Transverse colon (tissue), 4 donors: ENCODE measurements at regions not wholly inside any gene's neighbourhood (a gene's known extent, or its start where the extent isn't known, plus 50 kb on each side); places are given as distances from the start of the nearest gene placed in this dataset.

ENCODE experiments used
- DNase-seq: peaks from one replicate; pipeline ENCODE4 v3.0.0-alpha.2; 2019
- H3K27ac ChIP-seq, 4 donors: fragments of 200-600 bp; sonication (generic); 2 replicates each; pipeline ENCODE4 v1.5.1; 2016 to 2018; ENCODE audit warnings: inconsistent platforms in 4 of 4
- H3K27me3 ChIP-seq: fragments of 200-600 bp; sonication (generic); 2 replicates; pipeline ENCODE4 v1.5.1; 2017; ENCODE audit warnings: inconsistent platforms
- H3K36me3 ChIP-seq, 4 donors: fragments of 200-600 bp; sonication (generic); 2 replicates each; pipeline ENCODE4 v1.5.1; 2017 to 2019; ENCODE audit warnings: inconsistent platforms in 4 of 4
- H3K4me1 ChIP-seq, 4 donors: fragments of 200-600 bp; sonication (generic); 2 replicates each; pipeline ENCODE4 v1.5.1; 2017 to 2020; ENCODE audit warnings: inconsistent platforms in 4 of 4
- H3K4me3 ChIP-seq, 4 donors: fragments of 200-600 bp; sonication (generic); 1 replicate in 1 of 4; 2 replicates in 3 of 4; pipeline versions ENCODE4 v1.5.1 to v1.6.1; 2017 to 2019; ENCODE audit warnings: inconsistent platforms in 4 of 4
- H3K9me3 ChIP-seq, 2 donors: fragments of 200-600 bp; sonication (generic); 2 replicates each; pipeline ENCODE4 v1.5.1; 2017 to 2019; ENCODE audit warnings: inconsistent platforms in 2 of 2
- CTCF ChIP-seq, 5 experiments: fragments of 200-600 bp in 3 of 5; fragments of 450-650 bp in 2 of 5; sonication (generic) in 3 of 5; IDR thresholded peaks; 1 replicate in 2 of 5; 2 replicates in 3 of 5; pipeline ENCODE4 v1.5.1; 2016 to 2017; ENCODE audit warnings: antibody characterized with exemption in 5 of 5, inconsistent platforms in 3 of 5, mild to moderate bottlenecking in 2 of 5, moderate library complexity in 1 of 5
- EP300 ChIP-seq: sonication (generic); formaldehyde crosslinking; IDR thresholded peaks from one replicate; pipeline ENCODE4 v1.6.1; 2017; ENCODE audit warnings: antibody characterized with exemption, low read depth
- POLR2A ChIP-seq: fragments of 450-650 bp; IDR thresholded peaks from one replicate; pipeline ENCODE4 v1.6.1; 2016; ENCODE audit warnings: antibody characterized with exemption, mild to moderate bottlenecking, moderate library complexity
- POLR2AphosphoS5 ChIP-seq, 3 donors: sonication (generic); formaldehyde crosslinking; IDR thresholded peaks; one replicate each; pipeline ENCODE4 v1.6.1; 2016; ENCODE audit warnings: antibody characterized with exemption in 3 of 3
- WGBS, 2 donors: methylation state at CpG; one replicate each; pipeline ENCODE4 v1.1.5; 2018; ENCODE audit warnings: low coverage in 1 of 2; 5-methylcytosine and 5-hydroxymethylcytosine counted together
- in situ Hi-C, 4 donors: fragments of 200-750 bp; cut with MboI; loops; one replicate each; pipeline versions ENCODE4 v1.15.0 to v1.15.1; 2017; ENCODE audit warnings: low sequenced_read_pairs in 3 of 4, low pct_ligation_motif_present in 1 of 4, low pct_unique_long_range_greater_than_20kb in 1 of 4
- intact Hi-C: fragments of 100-400 bp; cut with DNase I; formaldehyde crosslinking; loops from one replicate; pipeline ENCODE4 v1.15.1; 2023; ENCODE audit warnings: low total_unique reads

GRCh38 chr4:188370777-188371176, 231.5 kb downstream of the TRIML1 start:
- Histone ChIP-seq H3K27ac (no peak overlapping the region), H3K36me3 (no peaks in the 10 kb centered on the region), H3K4me3 (no peak overlapping the region), H3K4me1 (no peaks in the 10 kb centered on the region), H3K27me3 (no peaks in the 10 kb centered on the region), H3K9me3 (no peaks in the 10 kb centered on the region)
- DNase-seq, result no peak
- intact Hi-C loops (no loop called here), in situ Hi-C loops (no loop called here)
- TF ChIP-seq EP300 (no peak), POLR2A (no peak), POLR2AphosphoS5 (IDR thresholded peaks at IDR 0.05) (no peak), CTCF (IDR thresholded peaks at IDR 0.05) (no peak)
- 38 to 51% methylated on average over 3 of the region's 3 CpGs for WGBS, 2 donors

- no peak overlapping the region for H3K27ac ChIP-seq
- WGBS, 2 donors, result 55 to 72% methylated on average over 1 of the region's 1 CpG
- H3K27me3 ChIP-seq, result no peaks in the 10 kb centered on the region
- H3K36me3 ChIP-seq, result no peaks in the 10 kb centered on the region
- peaks cover 0 to 4% of the 10 kb centered on the region in 2 donors for H3K9me3 ChIP-seq
- no peak for DNase-seq
- TF ChIP-seq EP300 (no peak), POLR2A (no peak), POLR2AphosphoS5 (IDR thresholded peaks at IDR 0.05) (no peak), CTCF (IDR thresholded peaks at IDR 0.05) (no peak)
- H3K4me3 ChIP-seq, result no peak overlapping the region
- in situ Hi-C loops (no loop called here), intact Hi-C loops (no loop called here)
- H3K4me1 ChIP-seq, result no peaks in the 10 kb centered on the region
These were observed 232.8 kb downstream of the TRIML1 start for GRCh38 chr4:188372058-188372457.

DNA sequence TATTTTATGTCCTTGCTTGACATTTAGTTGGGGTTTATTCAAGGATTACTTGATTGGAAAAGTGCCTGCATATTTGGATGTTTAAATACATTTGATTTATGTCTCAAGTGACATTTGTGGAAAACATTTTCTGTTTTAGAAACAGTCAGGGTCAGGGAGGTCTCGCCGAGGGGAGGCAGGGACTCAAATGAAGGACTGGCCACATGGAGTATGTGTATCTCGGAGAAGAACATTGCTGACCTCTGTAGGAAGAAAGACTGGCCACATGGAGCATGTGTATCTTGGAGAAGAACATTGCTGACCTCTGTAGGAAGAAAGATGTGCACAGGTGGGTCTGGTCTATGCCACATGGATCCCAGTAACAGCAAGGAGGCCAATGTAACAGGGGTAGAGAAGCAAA, 233.6 kb downstream of the TRIML1 start:
- WGBS, 2 donors, result 52 to 71% methylated on average over 3 of the region's 3 CpGs
- in situ Hi-C loops (no loop called here), intact Hi-C loops (no loop called here)
- Histone ChIP-seq H3K4me3 (no peak overlapping the region), H3K36me3 (no peaks in the 10 kb centered on the region), H3K4me1 (no peaks in the 10 kb centered on the region), H3K27me3 (no peaks in the 10 kb centered on the region), H3K9me3 (peaks cover 0 to 4% of the 10 kb centered on the region in 2 donors), H3K27ac (no peak overlapping the region)
- TF ChIP-seq EP300, result no peak
- no peak for TF ChIP-seq POLR2AphosphoS5 (IDR thresholded peaks at IDR 0.05)
- no peak for TF ChIP-seq CTCF (IDR thresholded peaks at IDR 0.05)
- no peak for TF ChIP-seq POLR2A
- DNase-seq, result no peak

DNA sequence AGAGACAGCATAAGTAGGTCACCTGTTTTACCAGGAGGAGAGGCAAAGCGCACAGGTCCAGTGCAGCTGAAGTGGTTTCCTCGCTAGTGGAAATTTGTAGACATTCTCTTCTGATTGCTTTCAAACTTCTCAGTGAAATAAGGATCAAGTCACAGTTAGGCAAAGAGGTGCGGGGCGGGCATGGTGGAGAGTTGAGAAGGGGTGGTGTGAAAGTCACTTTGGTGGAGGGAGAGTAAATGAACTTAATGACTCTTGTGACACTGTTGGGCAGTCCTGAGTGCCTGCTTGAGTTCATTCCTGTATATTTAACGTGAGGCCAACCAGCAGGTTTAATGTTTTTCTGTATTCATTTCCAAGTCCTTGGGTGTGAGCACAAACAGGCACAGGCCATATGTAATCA, 235.6 kb downstream of the TRIML1 start:
- Histone ChIP-seq H3K36me3 (no peaks in the 10 kb centered on the region), H3K27me3 (no peaks in the 10 kb centered on the region), H3K4me3 (no peak overlapping the region), H3K27ac (no peak overlapping the region), H3K4me1 (no peaks in the 10 kb centered on the region), H3K9me3 (peaks cover 0 to 4% of the 10 kb centered on the region in 2 donors)
- 80 to 82% methylated on average over 2 to 5 of the region's 5 CpGs for WGBS, 2 donors
- DNase-seq, result no peak
- intact Hi-C loops, result no loop called here
- in situ Hi-C loops, result no loop called here
- TF ChIP-seq POLR2AphosphoS5 (IDR thresholded peaks at IDR 0.05), result no peak
- no peak for TF ChIP-seq CTCF (IDR thresholded peaks at IDR 0.05)
- no peak for TF ChIP-seq EP300
- TF ChIP-seq POLR2A, result no peak
